ENCODE measurements at regions not wholly inside any gene's neighbourhood (a gene's known extent, or its start where the extent isn't known, plus 50 kb on each side); places are given as distances from the start of the nearest gene placed in this dataset.

DNA sequence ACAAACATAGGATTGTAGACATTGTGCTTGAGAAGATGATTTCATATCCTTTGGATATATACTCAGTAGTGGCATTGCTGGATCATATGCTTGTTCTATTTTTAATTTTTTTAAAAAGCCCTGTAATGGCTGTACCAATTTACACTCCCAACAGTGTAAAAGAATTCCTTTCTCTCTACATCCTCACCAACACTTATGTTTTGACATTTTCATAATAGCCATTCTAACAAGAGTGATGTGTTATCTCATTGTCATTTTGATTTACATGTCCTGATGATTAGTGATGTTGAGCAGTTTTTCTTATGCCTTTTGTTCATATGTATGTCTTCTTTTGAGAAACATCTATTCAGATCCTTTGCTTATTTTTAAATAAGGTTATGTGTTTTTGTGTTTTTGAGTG, 1039.2 kb upstream of the GOT2 start:
- TF ChIP-seq CTCF (conservative IDR thresholded peaks at IDR 0.05) = no peak
- TF ChIP-seq EZH2 (IDR thresholded peaks at IDR 0.05; ENCODE audit: low read depth) = no peak

Data from PC-9 (cell line).